HG02885 (cell line): ENCODE measurements at regions not wholly inside any gene's neighbourhood (a gene's known extent, or its start where the extent isn't known, plus 50 kb on each side); places are given as distances from the start of the nearest gene placed in this dataset.
A peak's percentile ranks its signal among the peaks of the same experiment; 100 is the strongest.
"Not testable (repeated sequence)": the region's sequence is repeated elsewhere in the genome, so short reads cannot be mapped to it uniquely, and the experiment has no call there.

Experiments used
- ATAC-seq: cut with Tn5 transposase; IDR thresholded peaks from one replicate; pipeline ENCODE4 v1.9.1; 2021; ENCODE audit warnings: mild to moderate bottlenecking; ENCODE audit not compliant: unreplicated experiment, poor library complexity

- ATAC-seq: no peak
Observed at GRCh38 chr16:85234310-85235204, 122.3 kb upstream of the CIBAR2 start.

DNA sequence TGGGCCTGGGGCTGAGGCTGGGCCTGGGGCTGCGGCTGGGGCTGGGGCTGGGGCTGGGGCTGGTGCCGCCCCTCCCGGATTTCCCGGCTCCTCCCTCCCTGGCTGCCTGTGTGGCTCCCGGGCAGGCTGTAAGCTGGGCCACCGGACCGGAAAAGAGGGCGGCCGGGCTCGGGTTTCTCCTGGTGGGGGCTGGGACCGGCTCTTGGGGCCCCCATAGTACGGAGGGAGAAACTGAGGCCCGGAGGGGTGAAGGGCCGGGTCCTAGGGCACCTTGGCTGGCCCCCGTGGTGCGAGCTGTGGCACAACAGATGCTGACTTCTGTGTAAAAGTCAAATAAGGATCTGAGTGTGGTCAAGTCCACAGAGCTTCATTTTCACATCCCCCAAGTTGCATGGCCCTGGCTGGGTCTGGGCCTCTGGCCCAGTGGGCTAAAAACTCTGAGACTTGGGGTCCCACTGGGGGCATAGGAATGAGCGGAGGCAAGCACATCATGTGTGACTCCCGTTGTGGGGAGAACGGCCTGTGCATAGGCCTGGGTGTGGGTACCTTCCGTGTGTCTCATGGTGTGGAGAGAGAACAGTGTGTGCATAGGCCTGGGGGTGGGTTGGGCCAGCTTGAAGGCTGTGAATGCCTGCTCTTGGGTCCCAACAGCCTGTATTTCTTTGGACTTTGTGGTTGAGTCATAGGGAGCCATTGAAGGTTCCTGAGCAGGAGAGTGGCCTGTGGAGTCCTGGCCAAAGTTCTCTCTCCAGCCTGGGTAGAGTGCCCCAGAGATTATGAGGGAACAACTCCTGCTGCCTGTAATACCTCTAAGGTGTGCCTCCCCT lies 123.9 kb upstream of the CIBAR2 start:
- peak; percentile 38 for ATAC-seq

DNA sequence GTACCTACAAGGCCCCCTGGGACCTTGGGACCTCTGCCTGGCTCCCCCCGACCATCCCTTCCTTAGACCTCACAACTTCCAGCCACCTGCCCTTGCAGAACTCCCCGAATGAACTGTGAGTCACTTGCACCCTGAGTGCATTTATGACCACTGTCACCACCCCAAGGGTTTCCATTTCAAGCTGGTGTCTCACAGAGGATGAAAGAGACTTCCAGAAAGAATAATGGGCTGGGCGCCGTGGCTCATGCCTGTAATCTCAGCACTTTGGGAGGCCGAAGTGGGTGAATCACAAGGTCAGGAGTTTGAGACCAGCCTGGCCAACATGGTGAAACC lies 124.5 kb upstream of the CIBAR2 start:
- ATAC-seq: no peak

DNA sequence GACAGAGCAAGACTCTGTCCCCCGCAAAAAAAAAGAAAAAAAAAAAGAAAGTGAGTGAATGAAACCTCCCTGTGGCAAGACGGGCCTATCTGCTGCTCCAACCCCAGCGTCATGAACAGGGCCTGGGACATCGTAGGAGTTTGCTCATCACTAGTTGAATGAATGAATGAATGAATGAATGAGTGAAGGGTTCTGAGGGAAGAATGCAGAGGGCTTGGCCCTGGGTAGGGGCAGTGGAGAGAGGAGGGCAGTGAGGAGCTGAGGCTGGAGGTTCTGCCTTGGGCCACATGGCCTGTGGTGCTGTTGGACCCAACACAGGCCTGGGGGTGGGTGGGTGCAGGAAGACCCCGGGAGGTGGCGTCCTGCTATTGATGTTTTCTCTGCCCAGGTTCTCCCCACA lies 125.5 kb upstream of the CIBAR2 start:
- no peak for ATAC-seq

- no peak for ATAC-seq
Observed at GRCh38 chr16:85238233-85238647, 126.0 kb upstream of the CIBAR2 start.

- no peak for ATAC-seq
Observed at GRCh38 chr16:85239239-85239638, 127.0 kb upstream of the CIBAR2 start.

- ATAC-seq: no peak
Observed at GRCh38 chr16:85239871-85240270, 127.6 kb upstream of the CIBAR2 start.

- ATAC-seq: no peak
Observed at GRCh38 chr16:85240982-85241924, 129.0 kb upstream of the CIBAR2 start.

- no peak for ATAC-seq
Observed at GRCh38 chr16:85242140-85242539, 129.9 kb upstream of the CIBAR2 start.

GRCh38 chr16:85243308-85243707 lies 131.0 kb upstream of the CIBAR2 start:
- ATAC-seq: no peak

DNA sequence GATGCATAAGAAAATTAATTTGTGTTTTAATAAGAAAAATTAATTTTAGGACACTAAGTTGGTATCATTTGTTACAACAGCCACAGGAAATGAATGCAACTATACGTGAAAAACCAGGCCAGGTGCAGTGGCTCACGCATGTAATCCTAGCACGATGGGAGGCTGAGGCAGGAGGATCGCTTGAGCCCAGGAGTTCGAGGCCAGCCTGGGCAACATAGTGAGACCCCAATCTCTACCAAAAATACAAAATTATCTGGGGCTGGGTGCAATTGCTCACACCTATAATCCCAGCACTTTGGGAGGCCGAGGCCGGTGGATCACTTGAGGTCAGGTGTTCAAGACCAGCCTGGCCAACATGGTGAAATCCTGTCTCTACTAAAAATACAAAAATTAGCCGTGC lies 132.2 kb upstream of the CIBAR2 start:
- not testable (repeated sequence) for ATAC-seq

GRCh38 chr16:85245307-85246172 lies 133.3 kb upstream of the CIBAR2 start:
- no peak for ATAC-seq

GRCh38 chr16:85246473-85246872 lies 134.2 kb upstream of the CIBAR2 start:
- ATAC-seq: no peak

DNA sequence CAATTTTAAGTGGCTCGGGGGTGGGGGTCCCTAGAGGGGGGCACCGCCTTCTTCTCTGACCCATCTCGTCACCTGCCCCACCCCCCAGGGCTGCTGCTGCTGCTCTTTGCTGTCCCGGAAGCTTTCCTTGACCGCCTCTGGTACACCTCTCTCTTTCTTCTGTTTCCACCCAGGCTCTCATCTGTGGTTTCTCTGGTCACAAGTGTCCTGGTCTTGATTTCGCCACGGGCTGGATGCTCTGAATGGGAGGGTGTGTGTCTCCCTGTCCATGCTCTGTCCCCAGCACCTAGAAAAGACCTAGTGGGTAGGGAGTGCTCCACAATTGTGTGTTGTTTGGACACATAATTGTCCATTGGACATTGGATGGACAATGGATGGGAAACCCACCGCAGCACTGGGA lies 134.7 kb upstream of the CIBAR2 start:
- no peak for ATAC-seq

DNA sequence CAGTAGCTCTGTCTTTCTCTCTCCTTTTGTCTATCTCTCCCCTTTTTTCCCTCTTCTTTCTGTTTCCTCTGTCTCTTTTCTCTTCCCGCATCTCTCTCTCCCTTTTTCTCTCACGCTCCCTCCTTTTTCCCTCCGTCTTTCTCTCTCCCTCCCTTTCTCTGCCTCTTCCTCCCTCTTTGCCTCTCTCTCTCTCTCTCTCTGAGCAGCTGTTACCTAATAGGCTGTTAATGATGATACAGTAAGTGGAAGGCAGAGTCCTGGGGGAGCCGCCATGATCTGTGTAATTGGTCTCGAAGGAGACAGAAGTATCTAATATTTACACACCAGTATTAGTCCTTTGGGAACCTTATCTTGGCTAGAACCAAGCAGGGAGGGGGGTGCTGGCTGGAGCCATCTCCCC lies 136.1 kb upstream of the CIBAR2 start:
- ATAC-seq: no peak

GRCh38 chr16:85248857-85249256 lies 136.6 kb upstream of the CIBAR2 start:
- no peak for ATAC-seq

DNA sequence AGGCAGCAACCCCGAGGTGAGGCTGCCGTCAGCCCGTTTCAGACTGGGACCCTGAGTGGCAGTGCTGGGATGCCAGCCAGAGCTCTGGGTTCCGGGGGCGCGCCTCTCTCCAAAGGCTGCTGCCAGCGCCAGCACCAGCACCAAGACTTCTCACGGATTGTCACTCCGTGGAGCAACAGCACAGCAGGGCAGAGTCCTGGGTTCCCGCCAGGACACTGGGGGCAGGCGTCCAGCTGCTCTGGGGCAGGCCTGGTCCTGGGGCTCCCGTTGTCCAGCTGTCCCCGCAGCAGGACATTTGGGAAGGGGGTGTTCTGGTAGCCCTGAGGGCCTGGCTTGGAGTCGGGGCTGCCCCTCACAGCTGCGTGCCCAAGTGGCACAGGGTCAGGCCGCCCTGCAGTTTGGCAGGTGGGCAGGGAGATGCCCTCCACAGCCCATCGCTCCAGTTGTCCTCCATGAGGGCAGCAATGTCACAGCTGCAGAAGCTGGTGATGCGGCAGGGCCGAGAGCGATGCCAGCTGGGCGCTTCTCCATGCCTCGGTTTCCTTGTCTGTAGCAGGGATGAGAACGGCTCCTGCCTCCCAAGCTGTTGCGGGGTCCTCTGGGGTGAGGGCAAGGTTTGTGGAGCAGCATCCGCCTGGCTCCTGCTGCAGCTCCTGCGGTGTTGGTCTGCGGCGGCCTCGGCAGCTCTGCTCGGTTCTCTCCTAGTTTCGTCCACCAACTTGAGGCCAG lies 137.3 kb upstream of the CIBAR2 start:
- no peak for ATAC-seq

DNA sequence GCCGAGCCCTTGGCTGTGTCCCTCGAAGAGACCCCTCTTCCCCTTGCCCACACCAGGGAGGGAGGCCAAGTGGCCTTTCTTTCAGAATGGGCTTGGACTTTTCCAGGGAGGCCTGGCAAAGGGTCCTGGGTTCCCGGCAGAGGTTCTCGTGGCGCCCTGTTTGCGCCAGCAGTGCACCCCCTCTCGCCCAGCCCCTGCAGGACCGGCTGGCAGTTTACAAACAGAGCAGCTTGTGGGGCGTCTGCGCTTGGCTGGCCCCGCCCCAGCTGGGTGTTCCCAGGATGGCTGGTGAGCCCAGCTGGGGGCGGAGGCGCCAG lies 137.8 kb upstream of the CIBAR2 start:
- ATAC-seq: no peak

GRCh38 chr16:85250609-85251223 lies 138.4 kb upstream of the CIBAR2 start:
- no peak for ATAC-seq
